ENCODE measurements at regions not wholly inside any gene's neighbourhood (a gene's known extent, or its start where the extent isn't known, plus 50 kb on each side); places are given as distances from the start of the nearest gene placed in this dataset.

GRCh38 chr3:194925614-194926013 lies 239.9 kb downstream of the FAM43A start:
- POLR2A ChIA-PET, result no interaction called here
- H3K4me3 Mint-ChIP-seq (ENCODE audit: unreplicated experiment), result no peak overlapping the region
- CTCF ChIA-PET, result no interaction called here
- H3K9me3 Mint-ChIP-seq (ENCODE audit: unreplicated experiment), result no peaks in the 10 kb centered on the region
- no peaks in the 10 kb centered on the region for H3K36me3 Mint-ChIP-seq (ENCODE audit: insufficient read depth, unreplicated experiment)
- intact Hi-C loops (cut with micrococcal nuclease), result no loop called here
- H3K4me1 Mint-ChIP-seq (ENCODE audit: insufficient read depth, unreplicated experiment), result peaks cover 4% of the 10 kb centered on the region
- H3K27me3 Mint-ChIP-seq (ENCODE audit: insufficient read depth, unreplicated experiment), result no peaks in the 10 kb centered on the region
- DNase-seq (ENCODE audit: unreplicated experiment), result no peak
- TF ChIP-seq CTCF (IDR thresholded peaks at IDR 0.05; ENCODE audit: unreplicated experiment), result no peak
- BruUV-seq (replicated peaks), result no TSS peak
- no peak overlapping the region for H3K27ac Mint-ChIP-seq (ENCODE audit: low read depth, unreplicated experiment)

- Mint-ChIP-seq H3K27me3 (ENCODE audit: insufficient read depth, unreplicated experiment) (no peaks in the 10 kb centered on the region), H3K27ac (ENCODE audit: low read depth, unreplicated experiment) (no peak overlapping the region), H3K36me3 (ENCODE audit: insufficient read depth, unreplicated experiment) (no peaks in the 10 kb centered on the region), H3K9me3 (ENCODE audit: unreplicated experiment) (no peaks in the 10 kb centered on the region), H3K4me1 (ENCODE audit: insufficient read depth, unreplicated experiment) (peaks cover 8% of the 10 kb centered on the region), H3K4me3 (ENCODE audit: unreplicated experiment) (no peak overlapping the region)
- no peak for DNase-seq (ENCODE audit: unreplicated experiment)
- BruUV-seq (replicated peaks), result no TSS peak
- intact Hi-C loops (cut with micrococcal nuclease), result no loop called here
- no peak for TF ChIP-seq CTCF (IDR thresholded peaks at IDR 0.05; ENCODE audit: unreplicated experiment)
- ChIA-PET CTCF (no interaction called here), POLR2A (interaction anchor here (0.9 kb wide), 1 partner anchor 9 kb away, joined by 3 read pairs; no protein-coding TSS in a partner anchor)
Measured at GRCh38 chr3:194928227-194928626, 242.5 kb downstream of the FAM43A start.

GRCh38 chr3:194928831-194929577 lies 243.3 kb downstream of the FAM43A start:
- CTCF ChIA-PET, result interaction anchor here (0.7 kb wide), 1 partner anchor 320 kb away, joined by 3 read pairs; no protein-coding TSS in a partner anchor
- intact Hi-C loops (cut with micrococcal nuclease), result no loop called here
- POLR2A ChIA-PET, result interaction anchor here (0.5 to 0.7 kb wide), 2 partner anchors 26 to 62 kb away, joined by 3 read pairs; no protein-coding TSS in a partner anchor
- H3K27me3 Mint-ChIP-seq (ENCODE audit: insufficient read depth, unreplicated experiment), result no peaks in the 10 kb centered on the region
- H3K36me3 Mint-ChIP-seq (ENCODE audit: insufficient read depth, unreplicated experiment), result no peaks in the 10 kb centered on the region
- DNase-seq (ENCODE audit: unreplicated experiment), result no peak
- no peaks in the 10 kb centered on the region for H3K9me3 Mint-ChIP-seq (ENCODE audit: unreplicated experiment)
- TF ChIP-seq CTCF (IDR thresholded peaks at IDR 0.05; ENCODE audit: unreplicated experiment), result no peak
- no TSS peak for BruUV-seq (replicated peaks)
- H3K4me3 Mint-ChIP-seq (ENCODE audit: unreplicated experiment), result no peak overlapping the region
- peaks cover 8% of the 10 kb centered on the region for H3K4me1 Mint-ChIP-seq (ENCODE audit: insufficient read depth, unreplicated experiment)
- no peak overlapping the region for H3K27ac Mint-ChIP-seq (ENCODE audit: low read depth, unreplicated experiment)

GRCh38 chr3:194929578-194929960 lies 243.9 kb downstream of the FAM43A start:
- Mint-ChIP-seq H3K27ac (ENCODE audit: low read depth, unreplicated experiment) (no peak overlapping the region), H3K4me3 (ENCODE audit: unreplicated experiment) (no peak overlapping the region), H3K9me3 (ENCODE audit: unreplicated experiment) (no peaks in the 10 kb centered on the region), H3K4me1 (ENCODE audit: insufficient read depth, unreplicated experiment) (peaks cover 8% of the 10 kb centered on the region), H3K36me3 (ENCODE audit: insufficient read depth, unreplicated experiment) (no peaks in the 10 kb centered on the region), H3K27me3 (ENCODE audit: insufficient read depth, unreplicated experiment) (no peaks in the 10 kb centered on the region)
- no peak for DNase-seq (ENCODE audit: unreplicated experiment)
- intact Hi-C loops (cut with micrococcal nuclease), result no loop called here
- no TSS peak for BruUV-seq (replicated peaks)
- no peak for TF ChIP-seq CTCF (IDR thresholded peaks at IDR 0.05; ENCODE audit: unreplicated experiment)
- POLR2A ChIA-PET, result interaction anchor here (0.5 to 0.7 kb wide), 3 partner anchors 26 to 131 kb away, joined by 3 read pairs; no protein-coding TSS in a partner anchor
- CTCF ChIA-PET, result no interaction called here

All from MCF 10A (cell line).